OCI-LY3 (cell line): ENCODE measurements at regions not wholly inside any gene's neighbourhood (a gene's known extent, or its start where the extent isn't known, plus 50 kb on each side); places are given as distances from the start of the nearest gene placed in this dataset.

ENCODE experiments used
- H2AFZ ChIP-seq: fragments of 200-600, 300-600 bp; shearing (Covaris generic); 2 replicates; pipeline ENCODE4 v1.6.0; 2014; ENCODE audit warnings: antibody characterized with exemption, low read depth, low read length
- H3K27ac ChIP-seq: fragments of 200-600, 300-600 bp; sonication (generic); 2 replicates; pipeline ENCODE4 v1.5.1; 2014; ENCODE audit warnings: mild to moderate bottlenecking, low read length, moderate library complexity, mixed read lengths
- H3K27me3 ChIP-seq: fragments of 200-600, 300-600 bp; sonication (generic); 2 replicates; pipeline ENCODE4 v1.6.1; 2014; ENCODE audit warnings: low read depth, low read length, mixed read lengths
- H3K36me3 ChIP-seq: fragments of 200-600, 300-600 bp; sonication (generic); replicated peaks from 2 replicates; pipeline ENCODE3; 2014; ENCODE audit warnings: low read depth, low read length, mixed read lengths
- H3K4me1 ChIP-seq: fragments of 300-600, 200-600 bp; sonication (generic); 2 replicates; pipeline ENCODE4 v1.6.1; 2014; ENCODE audit warnings: low read length, mixed read lengths
- H3K4me2 ChIP-seq: fragments of 200-600, 300-600 bp; sonication (generic); 2 replicates; pipeline ENCODE4 v1.6.1; 2014; ENCODE audit warnings: low read length, mixed read lengths
- H3K4me3 ChIP-seq: fragments of 300-600, 200-600 bp; sonication (generic); 2 replicates; pipeline ENCODE4 v1.5.1; 2014; ENCODE audit warnings: antibody characterized with exemption, mild to moderate bottlenecking, low read length, moderate library complexity
- H3K79me2 ChIP-seq: fragments of 300-600, 200-600 bp; shearing (Covaris generic); 2 replicates; pipeline ENCODE4 v1.6.1; 2014; ENCODE audit warnings: mild to moderate bottlenecking, low read length, mixed read lengths
- H3K9ac ChIP-seq: fragments of 300-600, 200-600 bp; shearing (Covaris generic); 2 replicates; pipeline ENCODE4 v1.6.0; 2014; ENCODE audit warnings: mild to moderate bottlenecking, low read length, moderate library complexity
- H3K9me3 ChIP-seq: fragments of 200-600, 300-600 bp; shearing (Covaris generic); 2 replicates; pipeline ENCODE4 v1.6.1; 2014; ENCODE audit warnings: low read length, mixed read lengths; ENCODE audit not compliant: insufficient read depth
- H4K20me1 ChIP-seq: fragments of 200-600, 300-600 bp; sonication (generic); 2 replicates; pipeline ENCODE4 v1.6.1; 2016; ENCODE audit warnings: low read length, mixed read lengths; ENCODE audit not compliant: insufficient read depth
- CTCF ChIP-seq: fragments of 200-600, 300-600 bp; sonication (generic); IDR thresholded peaks from 2 replicates; pipeline ENCODE4 v1.5.1; 2014; ENCODE audit warnings: antibody characterized with exemption, low read length, low read depth
- EZH2phosphoT487 ChIP-seq: fragments of 200-600 bp; shearing (Covaris generic); IDR thresholded peaks from 2 replicates; pipeline ENCODE4 v1.6.1; 2018; ENCODE audit warnings: antibody characterized with exemption, mixed run types, low read depth

DNA sequence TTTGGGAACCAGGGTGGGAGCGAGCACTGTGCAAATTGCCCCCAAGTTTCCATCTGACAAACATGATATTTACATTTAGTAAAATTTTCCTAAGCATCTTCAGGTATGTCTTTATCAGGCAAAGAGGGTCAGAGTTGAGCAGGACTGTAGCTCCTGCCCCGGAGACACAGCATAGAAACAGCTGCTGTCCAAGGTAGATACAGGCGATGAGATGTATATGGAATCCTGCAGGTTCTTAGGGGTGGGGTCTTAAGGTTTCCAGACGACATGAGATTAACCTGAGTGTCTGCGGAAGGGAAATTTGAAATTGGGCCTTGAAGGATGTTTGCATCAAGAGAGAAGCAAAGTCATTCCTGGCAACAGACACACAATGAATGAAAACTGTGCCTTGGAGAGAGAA is 998.8 kb downstream of the AACS start:
- H3K9me3 ChIP-seq, result no peaks in the 10 kb centered on the region
- H3K9ac ChIP-seq, result no peak overlapping the region
- no peaks in the 10 kb centered on the region for H3K4me1 ChIP-seq
- no peak overlapping the region for H2AFZ ChIP-seq
- no peak overlapping the region for H3K4me2 ChIP-seq
- no peaks in the 10 kb centered on the region for H3K79me2 ChIP-seq
- H3K4me3 ChIP-seq, result no peak overlapping the region
- no peaks in the 10 kb centered on the region for H4K20me1 ChIP-seq
- H3K36me3 ChIP-seq, result no peaks in the 10 kb centered on the region
- no peak overlapping the region for H3K27ac ChIP-seq
- H3K27me3 ChIP-seq, result 0 out of 2 replicates have a peak, but pooled peaks cover 2% of the 10 kb centered on the region
- TF ChIP-seq EZH2phosphoT487 (no peak), CTCF (no peak)

- TF ChIP-seq EZH2phosphoT487 (no peak), CTCF (no peak)
- H3K36me3 ChIP-seq, result no peaks in the 10 kb centered on the region
Measured at GRCh38 chr12:126067626-126068329, 1002.5 kb downstream of the AACS start.

DNA sequence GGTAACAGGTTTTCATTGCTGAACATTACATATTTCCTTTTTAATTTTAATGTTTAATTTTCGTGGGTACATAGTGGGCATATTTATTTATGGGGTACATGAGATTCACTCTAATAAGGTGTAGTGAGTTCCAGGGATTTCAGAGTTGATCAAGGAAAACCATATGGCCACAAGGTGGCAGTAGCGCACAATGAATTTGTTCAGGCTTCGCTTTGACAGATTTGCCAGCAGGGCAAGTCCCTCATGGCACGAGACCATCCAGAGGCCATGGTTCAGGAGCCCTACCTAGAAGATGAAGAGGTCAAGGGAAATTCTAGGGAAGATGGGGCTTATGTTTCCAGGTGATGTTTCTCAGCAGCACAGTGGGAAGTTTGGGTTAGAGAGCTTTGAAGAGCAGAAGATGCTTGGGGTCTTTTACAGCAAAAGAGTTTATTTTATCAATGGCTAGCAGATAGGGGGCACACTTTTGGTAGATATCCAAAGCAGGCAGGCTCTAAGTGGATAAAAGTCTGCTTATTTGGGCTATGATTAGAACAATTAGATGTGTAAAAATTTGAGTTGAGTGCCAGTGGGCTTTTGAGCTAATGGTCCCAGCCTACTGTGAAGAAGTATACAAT is 1004.4 kb downstream of the AACS start:
- Histone ChIP-seq H3K4me3 (no peak overlapping the region), H3K4me1 (no peaks in the 10 kb centered on the region), H2AFZ (no peak overlapping the region), H3K27me3 (0 out of 2 replicates have a peak, but pooled peaks cover 2% of the 10 kb centered on the region), H3K79me2 (no peaks in the 10 kb centered on the region), H4K20me1 (no peaks in the 10 kb centered on the region), H3K4me2 (no peak overlapping the region), H3K36me3 (no peaks in the 10 kb centered on the region), H3K27ac (no peak overlapping the region), H3K9ac (no peak overlapping the region), H3K9me3 (no peaks in the 10 kb centered on the region)
- TF ChIP-seq CTCF (peak; percentile 85), EZH2phosphoT487 (no peak)

More at GRCh38 chr12:126067626-126068329, 1002.5 kb downstream of the AACS start:
- Histone ChIP-seq H3K4me2 (no peak overlapping the region), H4K20me1 (no peaks in the 10 kb centered on the region), H3K4me1 (no peaks in the 10 kb centered on the region), H3K27me3 (0 out of 2 replicates have a peak, but pooled peaks cover 2% of the 10 kb centered on the region), H3K9me3 (no peaks in the 10 kb centered on the region), H3K27ac (no peak overlapping the region), H2AFZ (no peak overlapping the region), H3K79me2 (no peaks in the 10 kb centered on the region), H3K4me3 (no peak overlapping the region), H3K9ac (no peak overlapping the region)

DNA sequence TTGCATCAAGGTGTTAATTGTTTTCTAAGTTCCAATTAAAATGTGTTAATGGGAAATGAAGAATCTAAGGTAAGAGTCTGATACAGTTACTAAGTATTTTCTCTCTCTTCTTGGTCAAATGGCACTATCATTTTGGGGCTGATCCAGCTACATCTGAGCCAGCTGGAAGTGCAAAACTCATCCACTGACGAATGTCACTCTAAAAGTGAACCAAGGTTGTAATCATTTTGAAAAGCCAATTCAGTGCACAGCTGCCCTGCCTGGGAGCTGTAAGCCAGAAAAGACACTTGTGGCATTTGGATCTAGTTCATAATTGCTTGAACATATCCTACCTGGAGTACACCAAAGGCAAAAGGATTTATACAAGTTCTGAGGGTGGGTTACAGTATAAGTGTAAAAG is 1011.3 kb downstream of the AACS start:
- no peaks in the 10 kb centered on the region for H3K27me3 ChIP-seq
- no peak for TF ChIP-seq EZH2phosphoT487
- TF ChIP-seq CTCF, result no peak
- no peaks in the 10 kb centered on the region for H3K79me2 ChIP-seq
- H4K20me1 ChIP-seq, result no peaks in the 10 kb centered on the region
- no peaks in the 10 kb centered on the region for H3K9me3 ChIP-seq
- no peak overlapping the region for H3K27ac ChIP-seq
- no peaks in the 10 kb centered on the region for H3K36me3 ChIP-seq
- H3K9ac ChIP-seq, result no peak overlapping the region
- no peak overlapping the region for H3K4me3 ChIP-seq
- no peak overlapping the region for H2AFZ ChIP-seq
- H3K4me1 ChIP-seq, result peaks cover 26% of the 10 kb centered on the region
- H3K4me2 ChIP-seq, result no peak overlapping the region
